K562 (cell line): ENCODE measurements at regions not wholly inside any gene's neighbourhood (a gene's known extent, or its start where the extent isn't known, plus 50 kb on each side); places are given as distances from the start of the nearest gene placed in this dataset.

Source experiments
- ATAC-seq: fragments of 200-7000 bp; cut with Tn5 transposase; 3 replicates; pipeline ENCODE4 v1.9.1; 2020; ENCODE audit warnings: moderate library complexity
- BruUV-seq: library from RNA; stranded (reverse); fragments of 400-500 nt; replicated peaks from 2 replicates; lab custom pipeline; 2021; lab: Mats Ljungman, UMichigan
- CTCF ChIA-PET: fragments of 300-600 bp; formaldehyde crosslinking; extraction: SDS; loops from one replicate; lab custom pipeline; 2021; ENCODE audit warnings: low intra/inter-chr PET ratio; lab: Yijun Ruan, JAX
- POLR2A ChIA-PET: fragments of 300-600, 350-650 bp; sonication (Branson Sonifier 250); formaldehyde crosslinking; extraction: SDS; loops from one replicate; lab custom pipeline; 2021; ENCODE audit warnings: antibody characterized with exemption, inconsistent platforms; lab: Yijun Ruan, JAX
- DNase-seq, 4 experiments: peaks; one replicate each; pipeline versions ENCODE4 v3.0.0 to v3.0.0-alpha.2; 2011 to 2018; ENCODE audit warnings: low spot score in 3 of 4, mixed read lengths in 3 of 4; ENCODE audit errors: extremely low read depth in 1 of 4
- FAIRE-seq: peaks from 2 replicates; lab custom pipeline; 2011; peaks lifted over from hg19 to GRCh38; lab: Jason Lieb, UNC
- H2AFZ ChIP-seq: 2 replicates; pipeline ENCODE4 v1.6.0; 2011; ENCODE audit warnings: low read depth, low read length, control low read depth, inconsistent platforms
- H3K27ac ChIP-seq: fragments of 200-600 bp; 3 replicates; pipeline ENCODE4 v1.8.0; 2011; ENCODE audit warnings: low read depth, mild to moderate bottlenecking, control low read depth, inconsistent platforms, low read length, moderate library complexity, mixed read lengths; ENCODE audit errors: extremely low read depth
- H3K27me3 ChIP-seq, 2 experiments: fragments of 300-600 bp in 1 of 2; 2 replicates in 1 of 2; 3 replicates in 1 of 2; pipeline versions ENCODE4 v1.6.0 to v1.8.0; 2011; ENCODE audit warnings: inconsistent platforms in 2 of 2, low read length in 2 of 2, mild to moderate bottlenecking in 1 of 2, mixed read lengths in 1 of 2, moderate library complexity in 1 of 2; ENCODE audit not compliant: control insufficient read depth in 2 of 2, insufficient read depth in 2 of 2
- H3K36me3 ChIP-seq: fragments of 300-600 bp; 3 replicates; pipeline ENCODE4 v1.8.0; 2011; ENCODE audit warnings: mild to moderate bottlenecking, low read length, inconsistent platforms; ENCODE audit not compliant: control insufficient read depth, insufficient read depth
- H3K4me1 ChIP-seq, 2 experiments: fragments of 200-600 bp in 1 of 2; replicated peaks in 1 of 2; 2 replicates in 1 of 2; 3 replicates in 1 of 2; pipeline versions ENCODE4 v1.5.1 to v1.8.0; 2011; ENCODE audit warnings: inconsistent platforms in 2 of 2, low read length in 2 of 2, mild to moderate bottlenecking in 1 of 2, mixed read lengths in 1 of 2, moderate library complexity in 1 of 2; ENCODE audit not compliant: control insufficient read depth in 2 of 2, insufficient read depth in 2 of 2
- H3K4me2 ChIP-seq: 2 replicates; pipeline ENCODE4 v1.6.1; 2011; ENCODE audit warnings: low read length, control low read depth, inconsistent platforms, mixed read lengths; ENCODE audit not compliant: insufficient read depth
- H3K4me3 ChIP-seq: fragments of 200-600 bp; sonication (generic), shearing (Covaris generic); 2 replicates; pipeline ENCODE4 v1.5.1; 2016; ENCODE audit warnings: control low read depth, inconsistent platforms
- H3K79me2 ChIP-seq: fragments of 200-600 bp; 3 replicates; pipeline ENCODE4 v1.8.0; 2011; ENCODE audit warnings: low read length, inconsistent platforms; ENCODE audit not compliant: control insufficient read depth, insufficient read depth
- H3K9ac ChIP-seq, 2 experiments: 2 replicates each; pipeline versions ENCODE4 v1.6.0 to v1.6.1; 2011; ENCODE audit warnings: low read depth in 2 of 2, low read length in 2 of 2, control low read depth in 1 of 2, inconsistent platforms in 1 of 2, mild to moderate bottlenecking in 1 of 2, mixed read lengths in 1 of 2; ENCODE audit not compliant: insufficient read depth in 1 of 2
- H3K9me1 ChIP-seq: one replicate; pipeline ENCODE4 v1.6.0; 2011; ENCODE audit warnings: inconsistent platforms, mild to moderate bottlenecking, low read length, moderate library complexity; ENCODE audit not compliant: control insufficient read depth, insufficient read depth
- H3K9me3 ChIP-seq: replicated peaks from 2 replicates; pipeline ENCODE4 v1.5.1; 2011; ENCODE audit warnings: low read depth, low read length, inconsistent platforms; ENCODE audit not compliant: control insufficient read depth, insufficient read depth
- H4K20me1 ChIP-seq: replicated peaks from 2 replicates; pipeline ENCODE4 v1.6.1; 2011; ENCODE audit warnings: low read length, inconsistent platforms, mixed read lengths; ENCODE audit not compliant: control insufficient read depth, insufficient read depth
- CBFA2T3 ChIP-seq: fragments of 450-650 bp; IDR thresholded peaks from 2 replicates; pipeline ENCODE4 v1.6.1; 2017
- CEBPZ ChIP-seq: fragments of 150-350 bp; IDR thresholded peaks from 2 replicates; pipeline ENCODE4 v1.6.1; 2014; ENCODE audit warnings: low read depth, mild to moderate bottlenecking, low read length, borderline replicate concordance
- DEAF1 ChIP-seq: fragments of 450-650 bp; formaldehyde crosslinking; IDR thresholded peaks from 2 replicates; pipeline ENCODE4 v1.4.0; 2020; ENCODE audit warnings: mild to moderate bottlenecking, moderate library complexity
- HBP1 ChIP-seq: fragments of 450-650 bp; formaldehyde crosslinking; IDR thresholded peaks from 2 replicates; pipeline ENCODE4 v1.4.0; 2022; ENCODE audit warnings: missing genetic modification characterization
- MTA2 ChIP-seq: fragments of 450-650 bp; IDR thresholded peaks from 2 replicates; pipeline ENCODE4 v1.6.1; 2016; ENCODE audit warnings: low read depth
- MTA3 ChIP-seq: fragments of 450-650 bp; formaldehyde crosslinking; IDR thresholded peaks from 2 replicates; pipeline ENCODE4 v1.6.1; 2017; ENCODE audit warnings: mild to moderate bottlenecking, borderline replicate concordance
- NFE2L1 ChIP-seq: fragments of 450-650 bp; IDR thresholded peaks from 2 replicates; pipeline ENCODE4 v1.6.1; 2016; ENCODE audit warnings: missing genetic modification characterization, low read depth, mild to moderate bottlenecking, missing compliant biosample characterization, moderate library complexity, borderline replicate concordance
- NRF1 ChIP-seq, 2 experiments: fragments of 450-650 bp; IDR thresholded peaks in 1 of 2; conservative IDR thresholded peaks in 1 of 2; 2 replicates each; pipeline ENCODE4 v1.6.1; 2014; ENCODE audit warnings: mild to moderate bottlenecking in 2 of 2
- POLR3G ChIP-seq: IDR thresholded peaks from 2 replicates; pipeline ENCODE4 v1.6.1; 2011; ENCODE audit not compliant: insufficient read length, insufficient replicate concordance; ENCODE audit errors: extremely low read depth
- PRMT5 ChIP-seq: sonication (generic); formaldehyde crosslinking; IDR thresholded peaks from 2 replicates; pipeline ENCODE4 v1.5.0; 2020; ENCODE audit warnings: missing genetic modification reagents
- PYGO2 ChIP-seq: fragments of 450-650 bp; IDR thresholded peaks from 2 replicates; pipeline ENCODE4 v1.6.1; 2016; ENCODE audit warnings: mild to moderate bottlenecking, missing genetic modification characterization, moderate library complexity, missing compliant biosample characterization
- RBM14 ChIP-seq: fragments of 200-400 bp; formaldehyde crosslinking; IDR thresholded peaks from 2 replicates; pipeline ENCODE4 v1.6.1; 2018; ENCODE audit warnings: low read depth, mild to moderate bottlenecking, low read length, moderate library complexity, borderline replicate concordance; ENCODE audit not compliant: insufficient read depth
- SMAD2 ChIP-seq: fragments of 150-350 bp; IDR thresholded peaks from 2 replicates; pipeline ENCODE4 v1.6.1; 2014; ENCODE audit warnings: low read depth, mild to moderate bottlenecking, low read length
- TOE1 ChIP-seq, 2 experiments: fragments of 450-650 bp in 1 of 2; sonication (generic) in 1 of 2; formaldehyde crosslinking in 1 of 2; IDR thresholded peaks; 2 replicates each; pipeline versions ENCODE4 v1.7.1 to v1.8.0; 2016 to 2022; ENCODE audit warnings: borderline replicate concordance in 2 of 2, mild to moderate bottlenecking in 2 of 2, antibody characterized with exemption in 1 of 2, inconsistent platforms in 1 of 2, low read depth in 1 of 2, missing genetic modification reagents in 1 of 2, moderate library complexity in 1 of 2
- ZNF589 ChIP-seq: fragments of 200-800 bp; sonication (Bioruptor generic); IDR thresholded peaks from 2 replicates; pipeline ENCODE4 v1.6.1; 2016; ENCODE audit warnings: low read depth, missing genetic modification characterization, missing compliant biosample characterization
- ZNF695 ChIP-seq: fragments of 450-650 bp; formaldehyde crosslinking; IDR thresholded peaks from 2 replicates; pipeline ENCODE4 v1.4.0; 2020; ENCODE audit warnings: mild to moderate bottlenecking, moderate library complexity
- WGBS: fragments of 100-300 bp; shearing (Covaris generic); methylation state at CpG from one replicate; pipeline ENCODE4 v1.1.6; 2016; ENCODE audit warnings: low coverage, mixed read lengths; ENCODE audit not compliant: insufficient coverage; ENCODE audit errors: missing lambda C conversion rate; 5-methylcytosine and 5-hydroxymethylcytosine counted together
- in situ Hi-C: fragments of 300-500 bp; cut with MboI; formaldehyde crosslinking; loops from 4 replicates; pipeline ENCODE4 v1.15.0; 2018; ENCODE audit warnings: inconsistent platforms, mixed read lengths
- intact Hi-C: fragments of 100-400 bp; cut with micrococcal nuclease; formaldehyde crosslinking; loops from 2 replicates; pipeline ENCODE4 v1.14.2; 2022

- no peak for TF ChIP-seq DEAF1 (CRISPR knock-in tag)
- TF ChIP-seq MTA2: no peak
- TF ChIP-seq RBM14: no peak
- no peak for TF ChIP-seq MTA3
- no peak for TF ChIP-seq SMAD2
- TF ChIP-seq NRF1 (conservative IDR thresholded peaks at IDR 0.05 in 1 of 2, IDR thresholded peaks at IDR 0.05 in 1 of 2): no peak
- TF ChIP-seq PYGO2: no peak
- TF ChIP-seq ZNF695 (CRISPR knock-in tag): no peak
- TF ChIP-seq CEBPZ: no peak
- no peak for TF ChIP-seq HBP1
- TF ChIP-seq ZNF589 (CRISPR knock-in tag): no peak
- TF ChIP-seq POLR3G: no peak
- no peak for TF ChIP-seq PRMT5
- TF ChIP-seq NFE2L1: no peak
- no peak for TF ChIP-seq CBFA2T3
- TF ChIP-seq TOE1 (IDR thresholded peaks at IDR 0.05; ENCODE audit: borderline replicate concordance): no peak
- TF ChIP-seq TOE1 (CRISPR knock-in tag; IDR thresholded peaks at IDR 0.05; ENCODE audit: borderline replicate concordance, low read depth): no peak
- TF ChIP-seq, all 486 proteins: peak for 0
- Histone ChIP-seq H3K27ac (no peak overlapping the region), H3K27me3 (no peaks in the 10 kb centered on the region), H3K79me2 (no peaks in the 10 kb centered on the region), H3K4me2 (no peak overlapping the region), H3K9me1 (no peaks in the 10 kb centered on the region), H3K36me3 (no peaks in the 10 kb centered on the region), H3K4me3 (no peak overlapping the region), H4K20me1 (no peaks in the 10 kb centered on the region), H3K9me3 (no peaks in the 10 kb centered on the region), H3K9ac (no peak overlapping the region), H2AFZ (no peak overlapping the region), H3K4me1 (no peaks in the 10 kb centered on the region)
- FAIRE-seq (no peak), DNase-seq (no peak), ATAC-seq (no peak)
- no TSS peak for BruUV-seq
- intact Hi-C loops: no loop called here
- WGBS: 1% methylated on average over 9 of the region's 9 CpGs
- in situ Hi-C loops: no loop called here
- ChIA-PET CTCF (no interaction called here), POLR2A (no interaction called here)
These were observed 314.4 kb upstream of the NBEA start for GRCh38 chr13:34627509-34628208.
